ENCODE measurements at regions not wholly inside any gene's neighbourhood (a gene's known extent, or its start where the extent isn't known, plus 50 kb on each side); places are given as distances from the start of the nearest gene placed in this dataset.
A peak's percentile ranks its signal among the peaks of the same experiment; 100 is the strongest.

- no peak for DNase-seq (ENCODE audit: insufficient read length, low spot score)
- FAIRE-seq = no peak
Observed at GRCh38 chr16:89027281-89027680, 50.3 kb upstream of the CBFA2T3 start.

DNA sequence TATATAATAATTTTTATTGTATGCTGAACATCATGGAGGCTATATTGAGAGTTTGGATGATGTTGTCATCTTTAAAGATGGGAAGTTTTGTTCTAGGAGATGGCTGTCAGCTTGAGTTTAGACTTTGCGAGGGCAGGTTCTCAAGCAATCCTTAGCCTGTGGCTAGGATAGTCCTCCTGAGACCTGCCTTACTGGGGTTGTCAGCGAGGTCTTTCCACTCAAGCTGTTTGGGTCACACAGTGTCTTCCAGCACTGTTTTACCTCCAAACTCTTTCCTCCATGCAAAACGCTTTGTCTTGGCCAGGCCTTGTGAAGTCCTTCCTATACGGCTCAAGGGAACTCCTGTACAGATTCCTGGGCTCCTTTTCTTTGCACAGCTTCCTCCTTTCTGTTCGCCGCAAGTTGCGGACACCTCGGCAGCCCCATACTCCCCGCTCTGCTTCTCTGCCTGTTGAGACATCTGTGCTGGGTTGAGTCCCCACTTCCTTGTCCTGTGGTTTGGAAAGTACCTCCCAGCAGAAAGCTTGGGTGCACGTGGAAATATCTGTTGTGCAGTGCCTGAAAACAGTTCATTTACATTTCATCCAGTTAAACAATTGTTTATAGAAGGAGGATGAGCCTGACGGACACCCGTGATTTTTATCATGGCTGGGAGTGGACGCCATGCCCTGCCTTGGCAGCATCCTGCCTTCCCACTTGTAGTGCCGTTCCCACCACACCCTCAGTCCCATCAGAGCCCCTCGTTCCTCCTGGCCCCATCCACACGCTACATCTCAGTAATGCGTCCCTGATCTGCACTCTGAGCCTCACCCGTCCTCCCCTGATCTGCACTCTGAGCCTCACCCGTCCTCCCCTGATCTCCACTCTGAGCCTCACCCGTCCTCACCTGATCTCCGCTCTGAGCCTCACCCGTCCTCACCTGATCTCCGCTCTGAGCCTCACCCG, 55.0 kb upstream of the CBFA2T3 start:
- peak; percentile 92 for FAIRE-seq
- DNase-seq (ENCODE audit: insufficient read length, low spot score) = peak; percentile 66

GRCh38 chr16:89033304-89033703, 56.3 kb upstream of the CBFA2T3 start:
- DNase-seq (ENCODE audit: insufficient read length, low spot score) (no peak), FAIRE-seq (no peak)

GRCh38 chr16:89033796-89034572, 57.0 kb upstream of the CBFA2T3 start:
- FAIRE-seq (no peak), DNase-seq (ENCODE audit: insufficient read length, low spot score) (no peak)

GRCh38 chr16:89034573-89034961, 57.6 kb upstream of the CBFA2T3 start:
- FAIRE-seq = no peak

DNA sequence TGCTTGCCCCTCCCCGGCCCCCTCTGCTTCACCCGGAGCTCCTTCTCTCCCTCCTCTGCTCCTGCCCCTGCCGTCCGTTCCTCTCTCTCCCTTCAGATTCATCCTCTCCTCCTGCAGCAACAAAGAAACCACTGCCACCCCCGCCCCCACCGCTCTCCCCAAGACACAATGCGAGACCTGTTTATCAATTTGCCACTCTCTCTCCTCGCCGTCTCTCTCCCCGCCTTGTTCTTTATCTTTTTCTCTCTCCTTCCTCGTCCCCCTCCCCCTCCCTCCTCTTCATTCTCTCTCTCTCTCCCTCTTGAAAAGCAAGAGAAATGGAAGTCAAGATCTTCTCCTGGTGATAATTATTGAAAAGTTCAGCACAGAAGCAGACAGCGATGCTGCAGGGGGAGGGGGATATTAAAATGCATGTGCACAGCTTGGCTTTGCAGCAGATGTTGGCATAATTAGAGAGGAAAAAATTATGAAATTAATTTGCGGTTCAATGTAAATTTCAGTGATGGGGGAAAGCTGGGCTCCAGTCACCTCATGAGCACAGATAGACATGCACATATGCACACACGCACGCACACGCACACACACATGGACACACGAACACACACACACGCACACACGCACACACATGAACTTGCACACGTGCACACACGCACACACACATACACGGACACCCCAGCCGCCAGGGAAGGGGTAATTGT, 58.1 kb upstream of the CBFA2T3 start:
- no peak for DNase-seq (ENCODE audit: insufficient read length, low spot score)
- no peak for FAIRE-seq

More at GRCh38 chr16:89034573-89034961, 57.6 kb upstream of the CBFA2T3 start:
- no peak for DNase-seq (ENCODE audit: insufficient read length, low spot score)

DNA sequence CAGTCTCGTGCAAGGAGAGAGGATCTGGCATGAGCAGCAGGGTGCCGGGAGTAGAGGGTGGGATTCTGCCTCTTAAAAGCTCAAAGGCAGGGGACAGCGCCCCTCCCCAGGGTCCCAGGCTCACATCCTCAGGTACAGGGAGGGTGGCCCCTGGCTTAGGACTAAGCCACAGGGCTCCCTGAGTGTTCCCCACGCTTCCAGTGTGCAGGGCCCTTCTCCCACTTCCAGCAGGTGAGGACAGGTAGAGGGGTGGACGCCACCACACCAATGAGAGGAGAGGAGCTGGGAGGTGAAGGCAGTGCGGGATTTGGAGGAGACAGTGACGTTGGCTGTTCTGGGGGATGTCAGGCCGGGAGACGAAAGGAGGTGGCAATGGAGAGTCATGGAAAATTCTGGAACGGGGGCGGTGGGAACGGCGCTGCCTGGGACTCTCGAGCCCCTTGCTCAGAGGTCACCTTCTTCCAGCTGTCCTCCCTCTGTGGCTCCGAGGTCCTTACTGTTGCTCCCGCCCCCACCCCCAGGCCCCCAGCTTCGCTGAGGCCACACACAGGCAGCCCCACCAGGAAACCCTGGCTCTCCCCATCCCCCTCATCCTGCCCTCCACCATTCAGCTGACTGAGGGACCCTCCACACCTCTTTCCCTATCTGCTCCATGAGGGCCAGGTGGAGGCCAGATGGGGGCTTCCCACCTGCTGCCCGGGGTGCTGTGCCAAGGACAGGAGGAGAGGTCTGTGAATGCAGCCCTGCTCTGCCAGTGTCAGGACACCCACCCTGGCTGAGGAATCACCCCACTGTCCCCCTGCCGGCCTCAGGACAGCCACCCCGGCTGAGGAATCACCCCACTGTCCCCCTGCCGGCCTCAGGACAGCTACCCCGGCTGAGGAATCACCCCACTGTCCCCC, 57.7 kb upstream of the ACSF3 start:
- FAIRE-seq = no peak

GRCh38 chr16:89036776-89037175, 56.9 kb upstream of the ACSF3 start:
- no peak for DNase-seq (ENCODE audit: insufficient read length, low spot score)
- FAIRE-seq = no peak

More for the DNA sequence above, 57.7 kb upstream of the ACSF3 start:
- no peak for DNase-seq (ENCODE audit: insufficient read length, low spot score)

DNA sequence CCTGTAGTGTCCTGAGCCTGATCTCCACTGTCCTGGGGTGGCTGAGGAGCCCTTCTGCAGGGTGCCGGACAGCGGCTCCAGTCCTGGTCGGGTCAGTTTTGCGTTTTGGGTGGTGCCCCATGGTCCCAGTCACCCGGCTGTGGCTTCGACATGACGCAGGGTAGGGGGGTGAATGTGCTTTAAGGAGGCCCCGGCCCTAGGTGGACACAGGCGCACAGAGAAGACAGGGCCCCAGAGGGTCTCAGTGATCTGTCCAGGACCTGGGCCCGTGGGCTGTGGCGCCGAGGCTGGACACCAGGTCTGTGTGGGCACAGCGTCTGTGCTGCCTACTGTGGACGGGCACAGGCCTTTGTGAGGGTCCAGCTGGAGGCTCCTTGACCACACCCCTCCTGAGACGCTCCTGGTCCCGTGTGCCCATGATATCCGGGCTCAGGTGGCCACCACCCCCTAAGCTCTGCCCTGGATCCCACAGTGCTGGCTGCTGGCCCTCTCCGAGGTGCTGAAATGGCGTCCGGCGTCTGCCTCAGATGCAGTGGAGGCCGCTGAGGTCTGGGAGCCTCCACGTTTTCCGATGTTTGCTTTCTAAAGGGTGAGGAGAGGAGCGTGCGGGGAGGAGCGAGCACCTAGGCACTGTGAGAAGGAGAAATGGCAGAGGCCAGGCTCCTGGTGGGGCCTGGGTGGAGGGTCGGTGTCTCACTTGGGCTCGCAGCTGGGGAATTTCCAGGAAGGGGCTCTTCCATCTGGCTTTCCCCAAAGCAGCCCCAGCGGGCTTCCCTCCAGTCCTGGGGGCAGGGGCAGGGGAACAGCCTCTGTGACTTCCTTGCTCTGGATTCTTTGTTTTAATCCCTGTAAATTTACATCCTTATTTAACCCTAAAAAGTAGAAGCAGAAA, 56.1 kb upstream of the ACSF3 start:
- DNase-seq (ENCODE audit: insufficient read length, low spot score) (no peak), FAIRE-seq (no peak)

GRCh38 chr16:89038221-89038721, 55.4 kb upstream of the ACSF3 start:
- no peak for DNase-seq (ENCODE audit: insufficient read length, low spot score)
- no peak for FAIRE-seq

GRCh38 chr16:89038811-89039735, 54.6 kb upstream of the ACSF3 start:
- DNase-seq (ENCODE audit: insufficient read length, low spot score) (no peak), FAIRE-seq (no peak)

DNA sequence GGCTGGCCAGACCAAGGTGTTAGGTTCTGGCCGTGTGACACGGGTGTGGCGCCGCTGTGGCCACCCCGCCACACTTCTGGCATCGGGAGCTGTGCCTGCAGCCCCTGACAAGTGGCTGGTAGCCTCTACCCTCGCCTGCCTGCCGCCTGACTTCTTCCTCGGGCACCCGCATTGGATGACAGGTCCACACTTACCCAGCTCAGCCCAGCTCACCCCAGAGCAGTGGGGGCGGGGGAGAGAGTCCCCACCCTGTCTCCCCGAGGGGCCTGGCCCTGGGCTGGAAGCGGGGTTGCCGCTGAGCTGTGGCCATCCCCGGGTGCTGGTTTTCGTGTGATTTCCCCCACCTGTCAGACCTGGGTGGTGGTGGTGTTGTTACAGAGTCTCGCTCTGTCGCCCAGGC, 53.9 kb upstream of the ACSF3 start:
- no peak for FAIRE-seq
- DNase-seq (ENCODE audit: insufficient read length, low spot score) = no peak

- FAIRE-seq (no peak), DNase-seq (ENCODE audit: insufficient read length, low spot score) (no peak)
Observed at GRCh38 chr16:89040391-89040790, 53.3 kb upstream of the ACSF3 start.

- no peak for FAIRE-seq
Observed at GRCh38 chr16:89040861-89041570, 52.6 kb upstream of the ACSF3 start.

GRCh38 chr16:89041571-89042481, 51.8 kb upstream of the ACSF3 start:
- no peak for FAIRE-seq
- no peak for DNase-seq (ENCODE audit: insufficient read length, low spot score)

More at GRCh38 chr16:89040861-89041570, 52.6 kb upstream of the ACSF3 start:
- no peak for DNase-seq (ENCODE audit: insufficient read length, low spot score)

Measured in GM19239 (cell line).